Inflammatory macrophage treated with lipopolysaccharide for 4 hours (primary cell): ENCODE measurements at regions not wholly inside any gene's neighbourhood (a gene's known extent, or its start where the extent isn't known, plus 50 kb on each side); places are given as distances from the start of the nearest gene placed in this dataset.
"Not testable (repeated sequence)": the region's sequence is repeated elsewhere in the genome, so short reads cannot be mapped to it uniquely, and the experiment has no call there.

Source experiments
- DNase-seq: peaks from one replicate; pipeline ENCODE4 v3.0.0-alpha.2; 2020

DNA sequence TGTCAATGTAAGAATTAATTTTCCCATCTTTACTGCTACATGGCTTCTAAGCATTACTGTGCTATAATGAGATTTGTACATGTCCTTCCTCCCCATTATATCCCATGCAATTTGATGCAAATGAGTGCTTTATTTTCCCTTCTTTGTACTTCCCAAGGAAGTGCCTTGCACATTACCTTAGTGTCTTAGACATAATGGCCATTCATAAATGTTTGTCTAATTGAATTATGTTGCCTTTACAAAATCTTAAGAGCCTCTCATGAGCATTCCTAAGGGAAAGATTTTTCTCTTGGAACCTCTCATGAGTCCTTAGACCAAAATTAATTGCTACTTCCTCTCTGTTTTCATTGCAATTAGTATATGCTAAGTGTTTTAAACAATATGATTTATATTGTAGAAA is 741.7 kb downstream of the RERGL start:
- no peak for DNase-seq

DNA sequence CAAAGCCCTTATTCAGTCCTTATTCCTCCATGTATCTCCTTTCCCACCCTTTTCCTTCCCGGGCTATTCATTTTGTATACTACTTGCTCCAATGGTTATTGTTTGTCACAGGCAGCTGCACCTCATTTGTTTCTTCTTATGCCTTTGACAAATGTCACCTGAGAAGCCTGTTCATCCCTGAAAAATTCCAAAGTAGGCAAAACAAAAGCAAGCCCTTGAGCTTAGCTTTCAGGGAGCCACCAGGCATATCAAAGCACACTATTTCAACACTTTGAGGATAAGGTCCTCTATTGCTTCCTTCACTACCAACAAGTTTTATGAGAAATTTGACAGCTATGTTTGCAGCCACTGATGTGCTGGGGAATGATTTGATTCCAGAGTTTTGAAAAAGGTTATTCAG is 738.7 kb upstream of the LMO3 start:
- no peak for DNase-seq

GRCh38 chr12:17342381-17342961 is 736.5 kb upstream of the LMO3 start:
- DNase-seq, result no peak

- DNase-seq, result no peak
Observed at GRCh38 chr12:17335487-17335886, 729.5 kb upstream of the LMO3 start.

GRCh38 chr12:17334784-17335183 is 728.8 kb upstream of the LMO3 start:
- no peak for DNase-seq

- DNase-seq, result no peak
Observed at GRCh38 chr12:17333287-17333686, 727.3 kb upstream of the LMO3 start.

DNA sequence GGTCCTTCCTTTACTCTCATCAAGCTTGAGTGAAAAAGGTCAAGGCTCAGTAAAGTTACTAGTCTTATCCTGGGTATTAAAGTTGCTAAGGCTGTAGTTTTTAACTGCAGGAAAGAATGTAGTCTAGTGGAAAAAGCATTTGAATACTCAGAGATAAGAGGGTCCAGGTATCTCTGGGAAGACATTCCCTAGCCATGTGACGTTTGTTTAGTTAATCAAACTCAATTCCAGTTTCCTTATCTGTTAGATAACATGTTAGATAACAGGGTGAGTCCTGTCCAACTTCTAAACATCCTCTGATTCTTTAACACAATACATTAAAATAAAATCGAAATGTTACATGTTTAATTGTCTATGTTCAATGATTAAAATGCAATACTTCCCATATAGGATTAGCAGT is 720.7 kb upstream of the LMO3 start:
- DNase-seq, result no peak

- no peak for DNase-seq
Observed at GRCh38 chr12:17322090-17322489, 716.1 kb upstream of the LMO3 start.

DNA sequence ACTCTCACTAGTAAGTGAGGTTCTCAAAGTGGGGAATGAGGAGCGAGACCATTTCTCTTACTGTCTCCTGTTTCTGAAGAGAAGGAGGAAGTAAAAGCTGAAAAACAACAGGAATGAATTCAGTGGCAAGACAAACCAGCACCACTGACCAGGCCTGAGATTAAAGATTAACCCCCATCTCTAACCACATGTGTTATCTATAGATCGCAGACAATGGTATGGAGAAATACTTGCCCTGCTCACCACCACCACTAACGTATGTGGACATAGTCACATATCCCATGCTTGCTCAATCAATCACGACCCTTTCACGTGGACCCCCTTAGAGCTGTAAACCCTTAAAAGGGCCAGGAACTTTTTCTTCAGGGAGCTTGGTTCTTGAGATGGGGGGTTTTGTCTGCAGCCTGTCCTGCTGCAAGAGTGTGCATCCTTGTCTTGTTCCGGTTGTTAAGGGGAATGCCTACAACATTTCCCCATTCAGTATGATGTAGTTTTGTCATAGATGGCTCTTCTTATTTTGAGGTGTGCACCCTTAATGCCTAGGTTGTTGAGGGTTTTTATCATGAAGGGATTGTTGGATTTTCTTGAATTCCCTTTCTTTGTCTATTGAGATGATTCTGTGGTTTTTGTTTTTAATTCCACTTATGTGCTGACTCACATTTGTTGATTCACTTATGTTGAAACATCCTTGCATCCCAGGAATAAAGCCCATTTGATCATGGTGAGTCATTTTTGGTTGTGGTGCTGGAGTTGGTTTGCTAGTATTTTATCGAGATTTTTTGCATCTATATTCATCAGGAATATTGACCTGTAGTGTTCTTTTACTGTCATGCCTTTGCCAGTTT is 698.8 kb upstream of the LMO3 start:
- no peak for DNase-seq

GRCh38 chr12:17302001-17302400 is 696.0 kb upstream of the LMO3 start:
- DNase-seq, result no peak

DNA sequence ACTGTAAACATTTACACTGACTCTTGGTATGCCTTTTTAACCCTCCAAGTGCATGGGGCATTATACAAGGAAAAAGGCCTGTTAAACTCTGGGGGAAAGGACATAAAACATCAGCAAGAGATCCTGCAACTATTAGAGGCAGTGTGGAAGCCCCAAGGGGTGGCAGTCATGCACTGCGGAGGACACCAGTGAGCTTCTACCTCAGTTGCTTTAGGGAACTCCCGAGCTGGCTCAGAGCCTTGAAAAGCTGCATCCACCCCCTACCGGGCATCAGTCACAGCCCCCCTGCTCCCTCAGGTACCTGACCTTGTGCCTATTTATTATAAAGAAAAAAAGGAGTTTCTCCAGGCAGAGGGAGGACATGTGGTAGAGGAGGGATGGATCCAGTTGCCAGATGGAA is 695.6 kb upstream of the LMO3 start:
- DNase-seq, result no peak

DNA sequence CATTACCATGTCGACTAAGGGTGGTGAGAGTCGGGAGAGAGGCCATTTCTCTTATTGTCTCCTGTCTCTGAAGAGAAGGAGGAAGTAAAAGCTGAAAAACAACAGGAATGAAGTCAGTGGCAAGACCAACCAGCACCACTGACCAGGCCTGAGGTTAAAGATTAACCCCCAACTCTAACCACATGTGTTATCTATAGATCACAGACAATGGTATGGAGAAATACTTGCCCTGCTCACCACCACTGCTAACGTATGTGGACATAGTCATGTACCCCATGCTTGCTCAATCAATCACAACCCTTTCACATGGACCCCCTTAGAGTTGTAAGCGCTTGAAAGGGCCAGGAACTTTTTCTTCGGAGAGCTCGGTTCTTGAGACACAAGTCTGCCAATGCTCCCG is 690.9 kb upstream of the LMO3 start:
- no peak for DNase-seq

DNA sequence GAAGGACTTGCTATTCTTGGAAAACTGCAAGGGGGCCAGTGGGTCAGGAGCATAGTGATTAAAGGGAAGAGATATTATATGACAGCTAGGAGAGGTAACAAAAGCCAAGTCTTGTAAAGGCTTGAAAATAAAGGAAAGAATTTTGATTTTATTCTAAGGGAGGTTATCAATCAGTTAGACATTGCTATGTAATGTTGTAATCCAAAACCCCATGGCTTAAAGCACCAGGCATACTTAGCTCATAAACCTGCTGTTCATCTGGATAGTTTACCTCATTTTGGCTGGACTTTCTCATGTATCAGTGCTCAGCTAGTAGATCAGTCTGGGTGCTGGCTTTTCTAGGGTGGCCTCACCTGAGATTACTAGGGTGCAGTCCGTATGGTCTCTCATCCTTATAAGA is 680.9 kb upstream of the LMO3 start:
- no peak for DNase-seq

GRCh38 chr12:17284873-17285272 is 678.9 kb upstream of the LMO3 start:
- DNase-seq, result no peak

DNA sequence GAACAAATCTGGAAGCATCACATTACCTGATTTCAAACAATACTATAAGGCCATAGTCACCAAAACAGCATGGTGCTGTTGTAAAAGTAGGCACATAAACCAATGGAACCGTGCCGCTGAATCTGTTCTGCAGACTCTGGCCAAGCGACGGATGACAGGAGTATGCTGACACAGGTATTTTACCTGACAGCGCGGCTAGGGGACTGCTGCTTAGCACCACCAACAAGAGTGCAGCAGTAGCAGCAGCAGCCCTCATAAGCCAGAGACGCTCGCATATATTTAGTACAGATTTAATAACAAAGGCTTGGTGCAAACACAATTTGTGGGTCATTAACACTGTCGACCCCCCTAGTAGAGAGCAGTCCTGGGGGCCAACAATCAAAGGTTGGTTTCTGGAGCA is 677.6 kb upstream of the LMO3 start:
- DNase-seq, result no peak

- not testable (repeated sequence) for DNase-seq
Observed at GRCh38 chr12:17282169-17282568, 676.2 kb upstream of the LMO3 start.

DNA sequence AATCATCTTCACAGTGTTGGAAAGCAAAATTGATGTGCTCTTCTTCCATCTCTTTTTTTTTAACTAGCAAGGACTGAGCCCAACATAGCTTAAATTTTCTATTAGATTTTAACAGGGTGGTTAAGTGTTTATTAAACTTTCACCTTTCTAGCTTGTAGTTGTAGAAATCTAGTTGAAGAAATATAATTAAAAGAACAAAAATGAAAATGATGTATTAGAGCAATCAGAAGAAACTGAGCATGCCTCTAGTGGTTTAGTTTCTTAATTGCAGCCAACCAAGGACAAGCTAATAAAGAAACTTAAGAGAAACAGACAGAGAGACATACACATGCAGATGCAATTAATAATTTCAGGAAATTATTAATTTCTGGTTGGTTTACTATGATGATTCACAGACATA is 673.0 kb upstream of the LMO3 start:
- DNase-seq, result no peak

GRCh38 chr12:17276196-17276595 is 670.2 kb upstream of the LMO3 start:
- no peak for DNase-seq

DNA sequence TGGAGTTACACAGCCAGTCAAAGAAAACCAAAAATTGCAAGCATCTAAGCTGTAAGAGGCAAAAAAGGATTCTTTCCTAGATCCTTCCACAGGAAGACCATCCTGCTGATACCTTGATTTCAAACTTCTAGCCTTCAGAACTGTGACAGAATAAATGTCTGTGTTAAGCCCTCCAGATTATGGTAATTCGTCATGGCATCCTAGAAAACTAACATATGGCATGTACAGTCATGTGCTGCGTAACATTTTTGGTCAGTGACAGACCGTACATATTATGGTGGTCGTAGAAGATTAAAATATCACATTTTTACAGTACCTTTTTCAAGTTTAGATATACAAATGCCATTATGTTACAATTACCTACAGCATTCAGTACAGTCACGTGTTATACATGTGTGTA is 660.9 kb upstream of the LMO3 start:
- no peak for DNase-seq

- no peak for DNase-seq
Observed at GRCh38 chr12:17264603-17265002, 658.6 kb upstream of the LMO3 start.

DNA sequence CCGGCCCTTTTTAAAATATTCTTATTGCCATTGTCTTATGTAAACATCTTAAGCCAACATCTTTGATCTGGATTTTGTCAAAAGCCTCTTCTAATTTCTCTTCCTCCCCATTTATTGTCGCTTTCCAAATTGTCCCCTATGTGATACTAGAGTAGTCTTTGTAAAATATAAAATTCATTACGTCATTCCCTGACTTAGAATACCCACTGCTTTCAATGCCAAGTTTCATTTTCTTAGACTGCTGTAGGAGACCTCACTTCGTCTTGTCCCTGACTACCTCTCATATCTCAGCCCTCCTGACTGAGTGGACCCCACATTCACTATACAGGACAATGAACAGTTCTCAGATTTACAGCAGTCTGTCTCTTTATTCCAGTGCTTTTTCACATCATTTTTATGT is 633.9 kb upstream of the LMO3 start:
- DNase-seq, result no peak

GRCh38 chr12:17235996-17236395 is 630.0 kb upstream of the LMO3 start:
- no peak for DNase-seq

- no peak for DNase-seq
Observed at GRCh38 chr12:17215759-17216570, 610.0 kb upstream of the LMO3 start.

DNA sequence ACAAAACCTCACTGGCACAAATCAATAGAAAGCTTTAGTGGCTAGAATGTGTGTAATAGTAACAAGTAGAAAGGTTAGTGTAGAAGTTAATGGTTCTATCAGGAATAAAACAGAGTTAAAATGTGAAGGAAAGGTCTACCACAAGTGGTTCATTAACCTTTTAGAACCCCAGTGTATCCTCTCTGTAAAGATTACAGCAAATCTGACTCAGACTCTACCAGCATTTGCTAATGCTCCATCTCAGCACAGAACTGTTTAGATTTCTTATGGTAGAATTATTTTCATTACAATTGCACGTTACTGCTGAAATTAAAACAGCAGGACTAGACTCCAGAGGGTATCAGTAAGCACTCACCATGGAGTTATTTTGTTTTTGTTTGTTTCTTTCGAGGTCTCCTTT is 609.0 kb upstream of the LMO3 start:
- no peak for DNase-seq
